CD8-positive, alpha-beta memory T cell (primary cell): ENCODE measurements at regions not wholly inside any gene's neighbourhood (a gene's known extent, or its start where the extent isn't known, plus 50 kb on each side); places are given as distances from the start of the nearest gene placed in this dataset.

Source experiments
- CTCF ChIA-PET: fragments of 350-600 bp; sonication (Branson Sonifier 250); formaldehyde crosslinking; loops from one replicate; lab custom pipeline; 2021; ENCODE audit warnings: antibody characterized with exemption; lab: Charles Lee
- POLR2A ChIA-PET: fragments of 350-600 bp; sonication (Branson Sonifier 250); formaldehyde crosslinking; loops from one replicate; lab custom pipeline; 2021; ENCODE audit warnings: antibody characterized with exemption; lab: Charles Lee
- DNase-seq, 5 donors: peaks; one replicate each; pipeline versions ENCODE4 v3.0.0 to v3.0.0-alpha.2; 2020 to 2022; ENCODE audit warnings: mixed read lengths in 1 of 5
- H3K27ac ChIP-seq: one replicate; pipeline ENCODE4 v1.7.0; 2013; ENCODE audit warnings: low read depth, mild to moderate bottlenecking, low read length, moderate library complexity
- H3K27me3 ChIP-seq: 2 replicates; pipeline ENCODE4 v1.7.0; 2013; ENCODE audit warnings: low read length, mild to moderate bottlenecking; ENCODE audit not compliant: insufficient read depth, poor library complexity, severe bottlenecking
- H3K36me3 ChIP-seq: 2 replicates; pipeline ENCODE4 v1.7.0; 2013; ENCODE audit warnings: mild to moderate bottlenecking, low read length, moderate library complexity; ENCODE audit not compliant: insufficient read depth
- H3K4me1 ChIP-seq: 2 replicates; pipeline ENCODE4 v1.7.0; 2013; ENCODE audit warnings: mild to moderate bottlenecking, low read length, moderate library complexity; ENCODE audit not compliant: insufficient read depth
- H3K4me3 ChIP-seq: 2 replicates; pipeline ENCODE4 v1.7.0; 2013; ENCODE audit warnings: mild to moderate bottlenecking, low read length
- H3K9me3 ChIP-seq: 2 replicates; pipeline ENCODE4 v1.7.0; 2013; ENCODE audit warnings: mild to moderate bottlenecking, low read length
- H3K27ac Mint-ChIP-seq, 8 donors: one replicate each; pipeline ENCODE4 v1.8.0; 2020 to 2021; ENCODE audit warnings: mixed read lengths in 8 of 8, mild to moderate bottlenecking in 6 of 8, inconsistent platforms in 3 of 8, moderate library complexity in 3 of 8
- H3K27me3 Mint-ChIP-seq, 2 donors: one replicate each; pipeline ENCODE4 v1.8.0; 2020 to 2021; ENCODE audit warnings: mixed read lengths in 2 of 2, mild to moderate bottlenecking in 1 of 2, moderate library complexity in 1 of 2
- H3K36me3 Mint-ChIP-seq, 3 donors: one replicate each; pipeline ENCODE4 v1.8.0; 2020 to 2021; ENCODE audit warnings: mixed read lengths in 3 of 3, inconsistent platforms in 1 of 3, mild to moderate bottlenecking in 1 of 3
- H3K4me1 Mint-ChIP-seq, 3 donors: one replicate each; pipeline ENCODE4 v1.8.0; 2020 to 2021; ENCODE audit warnings: mixed read lengths in 3 of 3, inconsistent platforms in 1 of 3, mild to moderate bottlenecking in 1 of 3
- H3K4me3 Mint-ChIP-seq, 7 donors: one replicate each; pipeline ENCODE4 v1.8.0; 2020 to 2021; ENCODE audit warnings: mixed read lengths in 7 of 7, mild to moderate bottlenecking in 6 of 7, moderate library complexity in 4 of 7, inconsistent platforms in 2 of 7
- H3K9me3 Mint-ChIP-seq, 5 donors: one replicate each; pipeline ENCODE4 v1.8.0; 2020 to 2022; ENCODE audit warnings: mixed read lengths in 5 of 5, mild to moderate bottlenecking in 3 of 5, moderate library complexity in 2 of 5, inconsistent platforms in 1 of 5

- Histone ChIP-seq H3K4me1 (no peaks in the 10 kb centered on the region), H3K27ac (no peak overlapping the region), H3K36me3 (no peaks in the 10 kb centered on the region), H3K9me3 (no peaks in the 10 kb centered on the region), H3K27me3 (no peaks in the 10 kb centered on the region), H3K4me3 (no peak overlapping the region)
- no peaks in the 10 kb centered on the region for H3K4me1 Mint-ChIP-seq
- H3K4me3 Mint-ChIP-seq, result no peak overlapping the region
- POLR2A ChIA-PET, result no interaction called here
- H3K36me3 Mint-ChIP-seq, result no peaks in the 10 kb centered on the region
- no peak for DNase-seq
- H3K9me3 Mint-ChIP-seq, result peaks cover 0 to 6% (median 3%) of the 10 kb centered on the region in 5 donors
- no peak overlapping the region for H3K27ac Mint-ChIP-seq
- CTCF ChIA-PET, result no interaction called here
- H3K27me3 Mint-ChIP-seq, result peaks cover 0 to 5% of the 10 kb centered on the region in 2 donors
These were observed 218.7 kb downstream of the IRX2 start for GRCh38 chr5:2532809-2533208.

- H3K27me3 ChIP-seq, result no peaks in the 10 kb centered on the region
- no peak overlapping the region for H3K27ac ChIP-seq
- H3K9me3 ChIP-seq, result no peaks in the 10 kb centered on the region
- H3K4me1 ChIP-seq, result no peaks in the 10 kb centered on the region
- ChIA-PET POLR2A (no interaction called here), CTCF (no interaction called here)
- no peaks in the 10 kb centered on the region for H3K36me3 ChIP-seq
- H3K9me3 Mint-ChIP-seq, result peaks cover 0 to 7% (median 5%) of the 10 kb centered on the region in 5 donors
- no peak overlapping the region for H3K4me3 ChIP-seq
- no peaks in the 10 kb centered on the region for H3K4me1 Mint-ChIP-seq
- no peak overlapping the region for H3K27ac Mint-ChIP-seq
- no peak for DNase-seq
- H3K36me3 Mint-ChIP-seq, result no peaks in the 10 kb centered on the region
- H3K4me3 Mint-ChIP-seq, result no peak overlapping the region
- H3K27me3 Mint-ChIP-seq, result peaks cover 0 to 5% of the 10 kb centered on the region in 2 donors
These were observed 220.2 kb downstream of the IRX2 start for GRCh38 chr5:2531318-2531717.

- ChIA-PET POLR2A (no interaction called here), CTCF (no interaction called here)
- no peaks in the 10 kb centered on the region for H3K9me3 ChIP-seq
- no peak overlapping the region for H3K27ac ChIP-seq
- H3K4me3 ChIP-seq, result no peak overlapping the region
- peaks cover 0 to 5% of the 10 kb centered on the region in 2 donors for H3K27me3 Mint-ChIP-seq
- no peaks in the 10 kb centered on the region for H3K27me3 ChIP-seq
- H3K27ac Mint-ChIP-seq, result no peak overlapping the region
- no peaks in the 10 kb centered on the region for H3K36me3 ChIP-seq
- H3K9me3 Mint-ChIP-seq, result peaks cover 0 to 7% (median 6%) of the 10 kb centered on the region in 5 donors
- no peaks in the 10 kb centered on the region for H3K36me3 Mint-ChIP-seq
- no peak for DNase-seq
- H3K4me1 Mint-ChIP-seq, result no peaks in the 10 kb centered on the region
- no peak overlapping the region for H3K4me3 Mint-ChIP-seq
- no peaks in the 10 kb centered on the region for H3K4me1 ChIP-seq
These were observed 220.9 kb downstream of the IRX2 start for GRCh38 chr5:2530609-2531008.

GRCh38 chr5:2529371-2530092 is 221.9 kb downstream of the IRX2 start:
- peaks cover 0 to 7% (median 6%) of the 10 kb centered on the region in 5 donors for H3K9me3 Mint-ChIP-seq
- peaks cover 0 to 5% of the 10 kb centered on the region in 2 donors for H3K27me3 Mint-ChIP-seq
- Histone ChIP-seq H3K4me1 (no peaks in the 10 kb centered on the region), H3K4me3 (no peak overlapping the region), H3K27me3 (no peaks in the 10 kb centered on the region), H3K27ac (no peak overlapping the region), H3K36me3 (no peaks in the 10 kb centered on the region), H3K9me3 (no peaks in the 10 kb centered on the region)
- no peaks in the 10 kb centered on the region for H3K4me1 Mint-ChIP-seq
- H3K4me3 Mint-ChIP-seq, result no peak overlapping the region
- ChIA-PET POLR2A (no interaction called here), CTCF (no interaction called here)
- DNase-seq, result no peak
- no peaks in the 10 kb centered on the region for H3K36me3 Mint-ChIP-seq
- no peak overlapping the region for H3K27ac Mint-ChIP-seq

- H3K36me3 Mint-ChIP-seq, result peaks cover 0 to 2% (median 0%) of the 10 kb centered on the region in 3 donors
- DNase-seq, result no peak
- H3K4me1 Mint-ChIP-seq, result no peaks in the 10 kb centered on the region
- H3K36me3 ChIP-seq, result no peaks in the 10 kb centered on the region
- peaks cover 0 to 9% (median 5%) of the 10 kb centered on the region in 5 donors for H3K9me3 Mint-ChIP-seq
- H3K27ac ChIP-seq, result no peak overlapping the region
- CTCF ChIA-PET, result no interaction called here
- H3K4me3 ChIP-seq, result no peak overlapping the region
- no peaks in the 10 kb centered on the region for H3K27me3 ChIP-seq
- H3K27me3 Mint-ChIP-seq, result peaks cover 1 to 5% of the 10 kb centered on the region in 2 donors
- no peak overlapping the region for H3K4me3 Mint-ChIP-seq
- H3K27ac Mint-ChIP-seq, result no peak overlapping the region
- POLR2A ChIA-PET, result no interaction called here
- no peaks in the 10 kb centered on the region for H3K4me1 ChIP-seq
- H3K9me3 ChIP-seq, result no peaks in the 10 kb centered on the region
These were observed 226.1 kb downstream of the IRX2 start for GRCh38 chr5:2525351-2525750.

GRCh38 chr5:2524620-2525019 is 226.9 kb downstream of the IRX2 start:
- Mint-ChIP-seq H3K9me3 (peaks cover 0 to 7% (median 4%) of the 10 kb centered on the region in 5 donors), H3K4me3 (no peak overlapping the region), H3K27ac (no peak overlapping the region), H3K27me3 (peaks cover 1 to 5% of the 10 kb centered on the region in 2 donors), H3K36me3 (peaks cover 0 to 2% (median 0%) of the 10 kb centered on the region in 3 donors), H3K4me1 (no peaks in the 10 kb centered on the region)
- CTCF ChIA-PET, result no interaction called here
- no peak overlapping the region for H3K4me3 ChIP-seq
- no peaks in the 10 kb centered on the region for H3K27me3 ChIP-seq
- POLR2A ChIA-PET, result no interaction called here
- no peaks in the 10 kb centered on the region for H3K4me1 ChIP-seq
- H3K9me3 ChIP-seq, result no peaks in the 10 kb centered on the region
- DNase-seq, result no peak
- H3K27ac ChIP-seq, result no peak overlapping the region
- no peaks in the 10 kb centered on the region for H3K36me3 ChIP-seq

GRCh38 chr5:2523180-2523579 is 228.3 kb downstream of the IRX2 start:
- Histone ChIP-seq H3K36me3 (no peaks in the 10 kb centered on the region), H3K27ac (no peak overlapping the region), H3K4me3 (no peak overlapping the region), H3K4me1 (no peaks in the 10 kb centered on the region), H3K9me3 (no peaks in the 10 kb centered on the region), H3K27me3 (no peaks in the 10 kb centered on the region)
- H3K27ac Mint-ChIP-seq, result no peak overlapping the region
- POLR2A ChIA-PET, result no interaction called here
- peaks cover 0 to 2% (median 0%) of the 10 kb centered on the region in 3 donors for H3K36me3 Mint-ChIP-seq
- no peak for DNase-seq
- H3K9me3 Mint-ChIP-seq, result peaks cover 0 to 7% (median 2%) of the 10 kb centered on the region in 5 donors
- H3K4me3 Mint-ChIP-seq, result no peak overlapping the region
- CTCF ChIA-PET, result no interaction called here
- H3K4me1 Mint-ChIP-seq, result no peaks in the 10 kb centered on the region
- H3K27me3 Mint-ChIP-seq, result peaks cover 0 to 1% of the 10 kb centered on the region in 2 donors

- H3K9me3 ChIP-seq, result no peaks in the 10 kb centered on the region
- H3K27ac ChIP-seq, result no peak overlapping the region
- DNase-seq, result no peak
- H3K9me3 Mint-ChIP-seq, result peaks cover 0 to 6% (median 2%) of the 10 kb centered on the region in 5 donors
- peaks cover 0 to 2% (median 0%) of the 10 kb centered on the region in 3 donors for H3K36me3 Mint-ChIP-seq
- no peaks in the 10 kb centered on the region for H3K4me1 ChIP-seq
- no peaks in the 10 kb centered on the region for H3K27me3 ChIP-seq
- H3K36me3 ChIP-seq, result no peaks in the 10 kb centered on the region
- H3K4me1 Mint-ChIP-seq, result no peaks in the 10 kb centered on the region
- H3K4me3 Mint-ChIP-seq, result no peak overlapping the region
- H3K4me3 ChIP-seq, result no peak overlapping the region
- H3K27me3 Mint-ChIP-seq, result peaks cover 0 to 1% of the 10 kb centered on the region in 2 donors
- CTCF ChIA-PET, result no interaction called here
- H3K27ac Mint-ChIP-seq, result no peak overlapping the region
- POLR2A ChIA-PET, result no interaction called here
These were observed 229.1 kb downstream of the IRX2 start for GRCh38 chr5:2522372-2522771.
